PC-3 (cell line): ENCODE measurements at regions not wholly inside any gene's neighbourhood (a gene's known extent, or its start where the extent isn't known, plus 50 kb on each side); places are given as distances from the start of the nearest gene placed in this dataset.

Source experiments
- ATAC-seq: fragments of 200-7000 bp; cut with Tn5 transposase; 2 replicates; pipeline ENCODE4 v1.9.1; 2020; ENCODE audit warnings: mild to moderate bottlenecking, moderate library complexity
- BruUV-seq: library from RNA; stranded (reverse); fragments of 400-500 nt; replicated peaks from 2 replicates; lab custom pipeline; 2021; lab: Mats Ljungman, UMichigan
- CTCF ChIA-PET: fragments of 300-600 bp; sonication (Branson Sonifier 250); formaldehyde crosslinking; loops from one replicate; lab custom pipeline; 2022; ENCODE audit warnings: antibody characterized with exemption; lab: Charles Lee
- POLR2A ChIA-PET: fragments of 300-600 bp; sonication (Branson Sonifier 250); formaldehyde crosslinking; loops from one replicate; lab custom pipeline; 2022; ENCODE audit warnings: antibody characterized with exemption; ENCODE audit not compliant: unreplicated experiment; lab: Charles Lee
- DNase-seq: peaks from one replicate; pipeline ENCODE4 v3.0.0-alpha.2; 2015
- H2AFZ ChIP-seq: fragments of 300-600 bp; sonication (generic); 2 replicates; pipeline ENCODE4 v1.6.0; 2016; ENCODE audit warnings: antibody characterized with exemption, low read length
- H3F3A ChIP-seq: fragments of 300-600 bp; sonication (generic); one replicate; pipeline ENCODE4 v1.6.0; 2017; ENCODE audit warnings: antibody characterized with exemption, low read length, control low read depth, mild to moderate bottlenecking; ENCODE audit not compliant: unreplicated experiment
- H3K27ac ChIP-seq: fragments of 300-600 bp; sonication (generic); 2 replicates; pipeline ENCODE4 v1.5.1; 2016; ENCODE audit warnings: mild to moderate bottlenecking, low read length
- H3K27me3 ChIP-seq: fragments of 300-600 bp; sonication (generic); 2 replicates; pipeline ENCODE4 v1.6.1; 2016; ENCODE audit warnings: low read length, mixed read lengths
- H3K36me3 ChIP-seq: fragments of 300-600 bp; sonication (generic); 2 replicates; pipeline ENCODE4 v1.6.1; 2016; ENCODE audit warnings: low read depth, mixed run types, low read length, mixed read lengths
- H3K4me1 ChIP-seq: fragments of 300-600 bp; sonication (generic); 2 replicates; pipeline ENCODE4 v1.5.1; 2016; ENCODE audit warnings: low read length; ENCODE audit not compliant: insufficient read depth
- H3K4me2 ChIP-seq: fragments of 300-600 bp; sonication (generic); 2 replicates; pipeline ENCODE4 v1.6.0; 2016; ENCODE audit warnings: low read length
- H3K4me3 ChIP-seq: fragments of 300-600 bp; sonication (generic); 2 replicates; pipeline ENCODE4 v1.5.1; 2016; ENCODE audit warnings: mild to moderate bottlenecking, low read length, mixed read lengths
- H3K79me2 ChIP-seq: fragments of 300-600 bp; sonication (generic); 2 replicates; pipeline ENCODE4 v1.6.1; 2017; ENCODE audit warnings: low read length, mixed read lengths
- H3K9ac ChIP-seq: fragments of 300-600 bp; sonication (generic); 2 replicates; pipeline ENCODE4 v1.6.0; 2016; ENCODE audit warnings: mild to moderate bottlenecking, low read length
- H3K9me2 ChIP-seq: fragments of 300-600 bp; sonication (generic); replicated peaks from 2 replicates; pipeline ENCODE4 v1.6.1; 2016; ENCODE audit warnings: mixed run types, low read length, mixed read lengths
- H3K9me3 ChIP-seq: fragments of 300-600 bp; sonication (generic); 2 replicates; pipeline ENCODE4 v1.6.1; 2016; ENCODE audit warnings: low read length, mixed read lengths
- H4K20me1 ChIP-seq: fragments of 300-600 bp; sonication (generic); 2 replicates; pipeline ENCODE4 v1.6.1; 2016; ENCODE audit warnings: low read length, mixed read lengths
- CTCF ChIP-seq: fragments of 300-600 bp; sonication (generic); conservative IDR thresholded peaks from 2 replicates; pipeline ENCODE4 v1.5.1; 2017; ENCODE audit warnings: antibody characterized with exemption, low read depth, mild to moderate bottlenecking, low read length
- EZH2 ChIP-seq: fragments of 300-600 bp; sonication (generic); IDR thresholded peaks from one replicate; pipeline ENCODE4 v1.6.1; 2017; ENCODE audit warnings: antibody characterized with exemption, mild to moderate bottlenecking, low read length; ENCODE audit not compliant: unreplicated experiment
- EZH2phosphoT487 ChIP-seq: fragments of 300-600 bp; sonication (generic); IDR thresholded peaks from 2 replicates; pipeline ENCODE4 v1.6.1; 2018; ENCODE audit warnings: mild to moderate bottlenecking, antibody characterized with exemption, low read length, borderline replicate concordance
- intact Hi-C: fragments of 100-400 bp; cut with micrococcal nuclease; formaldehyde crosslinking; loops from 2 replicates; pipeline ENCODE4 v1.9.0; 2023

GRCh38 chr14:56945291-56945690, 135.0 kb upstream of the OTX2 start:
- POLR2A ChIA-PET: no interaction called here
- no peak for ATAC-seq
- Histone ChIP-seq H3K4me2 (no peak overlapping the region), H3F3A (no peaks in the 10 kb centered on the region), H3K9me3 (no peaks in the 10 kb centered on the region), H3K4me1 (no peaks in the 10 kb centered on the region), H2AFZ (no peak overlapping the region), H3K9me2 (no peaks in the 10 kb centered on the region), H4K20me1 (no peaks in the 10 kb centered on the region), H3K36me3 (no peaks in the 10 kb centered on the region), H3K27ac (no peak overlapping the region), H3K79me2 (no peaks in the 10 kb centered on the region), H3K4me3 (no peak overlapping the region), H3K27me3 (peaks cover 47% of the 10 kb centered on the region), H3K9ac (no peak overlapping the region)
- TF ChIP-seq EZH2: no peak
- TF ChIP-seq EZH2phosphoT487: no peak
- no TSS peak for BruUV-seq
- intact Hi-C loops: no loop called here
- CTCF ChIA-PET: no interaction called here
- no peak for DNase-seq

GRCh38 chr14:56944397-56944796, 134.1 kb upstream of the OTX2 start:
- intact Hi-C loops: no loop called here
- Histone ChIP-seq H3F3A (no peaks in the 10 kb centered on the region), H2AFZ (no peak overlapping the region), H3K9me3 (no peaks in the 10 kb centered on the region), H3K4me1 (no peaks in the 10 kb centered on the region), H3K9me2 (no peaks in the 10 kb centered on the region), H3K9ac (no peak overlapping the region), H3K4me2 (no peak overlapping the region), H3K27ac (no peak overlapping the region), H3K4me3 (no peak overlapping the region), H3K36me3 (no peaks in the 10 kb centered on the region), H3K79me2 (no peaks in the 10 kb centered on the region), H4K20me1 (no peaks in the 10 kb centered on the region), H3K27me3 (peaks cover 50% of the 10 kb centered on the region)
- TF ChIP-seq CTCF: no peak
- no peak for TF ChIP-seq EZH2
- TF ChIP-seq EZH2phosphoT487: no peak; the same call in 1 of the 2 replicates
- ChIA-PET CTCF (interaction anchor here (0.6 kb wide), 1 partner anchor 181 kb away, joined by 3 read pairs; no protein-coding TSS in a partner anchor), POLR2A (no interaction called here)
- no peak for DNase-seq
- BruUV-seq: no TSS peak
- no peak for ATAC-seq

DNA sequence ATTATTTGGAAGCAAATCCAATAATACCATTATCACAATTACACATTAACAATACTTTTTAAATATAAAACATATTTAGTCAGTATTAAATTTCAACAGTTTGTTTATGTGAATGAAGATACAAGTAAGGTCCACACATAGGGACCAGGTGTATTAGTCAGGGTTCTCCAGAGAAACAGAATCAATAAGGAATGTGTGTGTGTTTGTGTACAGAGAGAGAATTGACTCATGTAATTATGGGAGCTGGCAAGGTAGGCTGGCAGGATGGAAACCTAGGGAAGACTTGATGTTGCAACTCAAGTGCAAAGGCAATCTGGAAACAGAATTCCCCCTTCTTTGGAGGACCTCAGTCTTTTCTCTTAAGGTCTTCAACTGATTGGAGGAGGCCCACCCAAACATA, 123.2 kb upstream of the OTX2 start:
- H3K4me2 ChIP-seq: no peak overlapping the region
- no peak overlapping the region for H3K4me3 ChIP-seq
- CTCF ChIA-PET: no interaction called here
- no TSS peak for BruUV-seq
- H3K79me2 ChIP-seq: no peaks in the 10 kb centered on the region
- no peak overlapping the region for H2AFZ ChIP-seq
- no peak for TF ChIP-seq EZH2phosphoT487
- no peak for TF ChIP-seq CTCF
- TF ChIP-seq EZH2: no peak
- no peaks in the 10 kb centered on the region for H4K20me1 ChIP-seq
- DNase-seq (peak; percentile 65), ATAC-seq (peak; percentile 53; the same call in 1 of the 2 replicates)
- no peak overlapping the region for H3K27ac ChIP-seq
- H3K9me2 ChIP-seq: no peaks in the 10 kb centered on the region
- no peaks in the 10 kb centered on the region for H3F3A ChIP-seq
- H3K27me3 ChIP-seq: peaks cover 55% of the 10 kb centered on the region
- intact Hi-C loops: no loop called here
- no peaks in the 10 kb centered on the region for H3K9me3 ChIP-seq
- no peaks in the 10 kb centered on the region for H3K36me3 ChIP-seq
- H3K4me1 ChIP-seq: no peaks in the 10 kb centered on the region
- no peak overlapping the region for H3K9ac ChIP-seq
- POLR2A ChIA-PET: no interaction called here
